ENCODE measurements at regions not wholly inside any gene's neighbourhood (a gene's known extent, or its start where the extent isn't known, plus 50 kb on each side); places are given as distances from the start of the nearest gene placed in this dataset.
"Not testable (repeated sequence)": the region's sequence is repeated elsewhere in the genome, so short reads cannot be mapped to it uniquely, and the experiment has no call there.

- Histone ChIP-seq H3K9me3 (replicated peaks; ENCODE audit: control insufficient read depth, low read depth, low read length) (no peaks in the 10 kb centered on the region), H3K27ac (ENCODE audit: low read length) (no peak overlapping the region), H3K36me3 (ENCODE audit: control insufficient read depth, insufficient read depth, low read length) (no peaks in the 10 kb centered on the region), H3K4me1 (ENCODE audit: control insufficient read depth, insufficient read depth, low read length) (no peaks in the 10 kb centered on the region), H3K27me3 (ENCODE audit: control insufficient read depth, insufficient read depth, low read length) (no peaks in the 10 kb centered on the region), H3K4me3 (ENCODE audit: low read length) (no peak overlapping the region)
- 98% methylated on average over 2 of the region's 4 CpGs for WGBS (ENCODE audit: insufficient coverage)
- DNase-seq = no peak
Observed at GRCh38 chr7:53121374-53121773, 85.9 kb downstream of the POM121L12 start.

- Histone ChIP-seq H3K9me3 (replicated peaks; ENCODE audit: control insufficient read depth, low read depth, low read length) (no peaks in the 10 kb centered on the region), H3K27ac (ENCODE audit: low read length) (no peak overlapping the region), H3K27me3 (ENCODE audit: control insufficient read depth, insufficient read depth, low read length) (no peaks in the 10 kb centered on the region), H3K36me3 (ENCODE audit: control insufficient read depth, insufficient read depth, low read length) (no peaks in the 10 kb centered on the region), H3K4me1 (ENCODE audit: control insufficient read depth, insufficient read depth, low read length) (no peaks in the 10 kb centered on the region), H3K4me3 (ENCODE audit: low read length) (no peak overlapping the region)
- 86% methylated on average over 1 of the region's 1 CpG for WGBS (ENCODE audit: insufficient coverage)
- no peak for DNase-seq
Observed at GRCh38 chr7:53131697-53132096, 96.3 kb downstream of the POM121L12 start.

GRCh38 chr7:53151496-53151895 lies 116.1 kb downstream of the POM121L12 start:
- H3K4me1 ChIP-seq (ENCODE audit: control insufficient read depth, insufficient read depth, low read length) = no peaks in the 10 kb centered on the region
- WGBS (ENCODE audit: insufficient coverage) = 100% methylated on average over 1 of the region's 2 CpGs
- no peaks in the 10 kb centered on the region for H3K36me3 ChIP-seq (ENCODE audit: control insufficient read depth, insufficient read depth, low read length)
- H3K4me3 ChIP-seq (ENCODE audit: low read length) = no peak overlapping the region
- no peaks in the 10 kb centered on the region for H3K9me3 ChIP-seq (replicated peaks; ENCODE audit: control insufficient read depth, low read depth, low read length)
- DNase-seq = no peak
- no peaks in the 10 kb centered on the region for H3K27me3 ChIP-seq (ENCODE audit: control insufficient read depth, insufficient read depth, low read length)
- no peak overlapping the region for H3K27ac ChIP-seq (ENCODE audit: low read length)

GRCh38 chr7:53187184-53187583 lies 151.8 kb downstream of the POM121L12 start:
- 96% methylated on average over 26 of the region's 27 CpGs for WGBS (ENCODE audit: insufficient coverage)
- DNase-seq = not testable (repeated sequence)

GRCh38 chr7:53191191-53191695 lies 155.8 kb downstream of the POM121L12 start:
- Histone ChIP-seq H3K27me3 (ENCODE audit: control insufficient read depth, insufficient read depth, low read length) (no peaks in the 10 kb centered on the region), H3K27ac (ENCODE audit: low read length) (no peak overlapping the region), H3K4me1 (ENCODE audit: control insufficient read depth, insufficient read depth, low read length) (no peaks in the 10 kb centered on the region), H3K9me3 (replicated peaks; ENCODE audit: control insufficient read depth, low read depth, low read length) (no peaks in the 10 kb centered on the region), H3K4me3 (ENCODE audit: low read length) (no peak overlapping the region), H3K36me3 (ENCODE audit: control insufficient read depth, insufficient read depth, low read length) (no peaks in the 10 kb centered on the region)
- DNase-seq = peak; percentile 1
- no CpG with 5 or more reads among the region's 3 CpGs for WGBS (ENCODE audit: insufficient coverage)

More at GRCh38 chr7:53187184-53187583, 151.8 kb downstream of the POM121L12 start:
- H3K9me3 ChIP-seq (replicated peaks; ENCODE audit: control insufficient read depth, low read depth, low read length); H3K4me3 ChIP-seq (ENCODE audit: low read length); H3K27ac ChIP-seq (ENCODE audit: low read length); H3K4me1 ChIP-seq (ENCODE audit: control insufficient read depth, insufficient read depth, low read length); H3K27me3 ChIP-seq (ENCODE audit: control insufficient read depth, insufficient read depth, low read length); H3K36me3 ChIP-seq (ENCODE audit: control insufficient read depth, insufficient read depth, low read length): not testable (repeated sequence)

GRCh38 chr7:53191836-53192443 lies 156.5 kb downstream of the POM121L12 start:
- Histone ChIP-seq H3K27ac (ENCODE audit: low read length) (no peak overlapping the region), H3K4me1 (ENCODE audit: control insufficient read depth, insufficient read depth, low read length) (no peaks in the 10 kb centered on the region), H3K27me3 (ENCODE audit: control insufficient read depth, insufficient read depth, low read length) (no peaks in the 10 kb centered on the region), H3K4me3 (ENCODE audit: low read length) (no peak overlapping the region), H3K9me3 (replicated peaks; ENCODE audit: control insufficient read depth, low read depth, low read length) (no peaks in the 10 kb centered on the region), H3K36me3 (ENCODE audit: control insufficient read depth, insufficient read depth, low read length) (no peaks in the 10 kb centered on the region)
- DNase-seq = no peak
- 85% methylated on average over 4 of the region's 6 CpGs for WGBS (ENCODE audit: insufficient coverage)

GRCh38 chr7:53205006-53205405 lies 169.6 kb downstream of the POM121L12 start:
- no CpG with 5 or more reads among the region's 3 CpGs for WGBS (ENCODE audit: insufficient coverage)
- peak; percentile 71 for DNase-seq
- no peak overlapping the region for H3K27ac ChIP-seq (ENCODE audit: low read length)
- no peak overlapping the region for H3K4me3 ChIP-seq (ENCODE audit: low read length)
- H3K36me3 ChIP-seq (ENCODE audit: control insufficient read depth, insufficient read depth, low read length) = no peaks in the 10 kb centered on the region
- no peaks in the 10 kb centered on the region for H3K27me3 ChIP-seq (ENCODE audit: control insufficient read depth, insufficient read depth, low read length)
- H3K9me3 ChIP-seq (replicated peaks; ENCODE audit: control insufficient read depth, low read depth, low read length) = no peaks in the 10 kb centered on the region
- H3K4me1 ChIP-seq (ENCODE audit: control insufficient read depth, insufficient read depth, low read length) = no peaks in the 10 kb centered on the region

GRCh38 chr7:53209129-53209528 lies 173.7 kb downstream of the POM121L12 start:
- H3K27ac ChIP-seq (ENCODE audit: low read length) = no peak overlapping the region
- DNase-seq = no peak
- H3K4me3 ChIP-seq (ENCODE audit: low read length) = no peak overlapping the region
- no peaks in the 10 kb centered on the region for H3K27me3 ChIP-seq (ENCODE audit: control insufficient read depth, insufficient read depth, low read length)
- no peaks in the 10 kb centered on the region for H3K36me3 ChIP-seq (ENCODE audit: control insufficient read depth, insufficient read depth, low read length)
- no peaks in the 10 kb centered on the region for H3K4me1 ChIP-seq (ENCODE audit: control insufficient read depth, insufficient read depth, low read length)
- H3K9me3 ChIP-seq (replicated peaks; ENCODE audit: control insufficient read depth, low read depth, low read length) = peaks cover 13% of the 10 kb centered on the region
- 20% methylated on average over 1 of the region's 3 CpGs for WGBS (ENCODE audit: insufficient coverage)

- no CpG with 5 or more reads among the region's 1 CpG for WGBS (ENCODE audit: insufficient coverage)
- Histone ChIP-seq H3K4me1 (ENCODE audit: control insufficient read depth, insufficient read depth, low read length) (no peaks in the 10 kb centered on the region), H3K4me3 (ENCODE audit: low read length) (no peak overlapping the region), H3K27me3 (ENCODE audit: control insufficient read depth, insufficient read depth, low read length) (peaks cover 4% of the 10 kb centered on the region), H3K9me3 (replicated peaks; ENCODE audit: control insufficient read depth, low read depth, low read length) (peaks cover 15% of the 10 kb centered on the region), H3K36me3 (ENCODE audit: control insufficient read depth, insufficient read depth, low read length) (no peaks in the 10 kb centered on the region), H3K27ac (ENCODE audit: low read length) (no peak overlapping the region)
- no peak for DNase-seq
Observed at GRCh38 chr7:53214463-53214862, 179.0 kb downstream of the POM121L12 start.

GRCh38 chr7:53218730-53219504 lies 183.5 kb downstream of the POM121L12 start:
- DNase-seq = peak; percentile 35
- 5% methylated on average over 33 of the region's 46 CpGs for WGBS (ENCODE audit: insufficient coverage)
- Histone ChIP-seq H3K4me3 (ENCODE audit: low read length) (peak overlapping the region; percentile 30), H3K9me3 (replicated peaks; ENCODE audit: control insufficient read depth, low read depth, low read length) (peaks cover 2% of the 10 kb centered on the region), H3K27ac (ENCODE audit: low read length) (no peak overlapping the region), H3K4me1 (ENCODE audit: control insufficient read depth, insufficient read depth, low read length) (no peaks in the 10 kb centered on the region), H3K27me3 (ENCODE audit: control insufficient read depth, insufficient read depth, low read length) (peaks cover 4% of the 10 kb centered on the region), H3K36me3 (ENCODE audit: control insufficient read depth, insufficient read depth, low read length) (no peaks in the 10 kb centered on the region)
